ENCODE measurements at regions not wholly inside any gene's neighbourhood (a gene's known extent, or its start where the extent isn't known, plus 50 kb on each side); places are given as distances from the start of the nearest gene placed in this dataset.

GRCh38 chr1:58154256-58154655, 392.3 kb downstream of the OMA1 start:
- no peak for DNase-seq (ENCODE audit: extremely low read depth in 1 of 2, low read depth in 1 of 2)

GRCh38 chr1:58152697-58153096, 393.8 kb downstream of the OMA1 start:
- no peak for DNase-seq (ENCODE audit: extremely low read depth in 1 of 2, low read depth in 1 of 2)

GRCh38 chr1:58149271-58149812, 397.2 kb downstream of the OMA1 start:
- no peak for DNase-seq (ENCODE audit: extremely low read depth in 1 of 2, low read depth in 1 of 2)

- no peak for DNase-seq (ENCODE audit: extremely low read depth in 1 of 2, low read depth in 1 of 2)
Measured at GRCh38 chr1:58144698-58145270, 401.7 kb downstream of the OMA1 start.

- no peak for DNase-seq (ENCODE audit: extremely low read depth in 1 of 2, low read depth in 1 of 2)
Measured at GRCh38 chr1:58143972-58144697, 402.4 kb downstream of the OMA1 start.

GRCh38 chr1:58136387-58136786, 410.1 kb downstream of the OMA1 start:
- no peak for DNase-seq (ENCODE audit: extremely low read depth in 1 of 2, low read depth in 1 of 2)

- DNase-seq (ENCODE audit: extremely low read depth in 1 of 2, low read depth in 1 of 2) = no peak
Measured at GRCh38 chr1:58135821-58136321, 410.7 kb downstream of the OMA1 start.

- DNase-seq (ENCODE audit: extremely low read depth in 1 of 2, low read depth in 1 of 2) = no peak
Measured at GRCh38 chr1:58133562-58133961, 413.0 kb downstream of the OMA1 start.

GRCh38 chr1:58123051-58123450, 423.5 kb downstream of the OMA1 start:
- DNase-seq (ENCODE audit: extremely low read depth in 1 of 2, low read depth in 1 of 2) = no peak

- DNase-seq (ENCODE audit: extremely low read depth in 1 of 2, low read depth in 1 of 2) = no peak
Measured at GRCh38 chr1:58119971-58120370, 426.6 kb downstream of the OMA1 start.

GRCh38 chr1:58116284-58116683, 430.2 kb downstream of the OMA1 start:
- DNase-seq (ENCODE audit: extremely low read depth in 1 of 2, low read depth in 1 of 2) = no peak

GRCh38 chr1:58109646-58110200, 436.8 kb downstream of the OMA1 start:
- DNase-seq (ENCODE audit: extremely low read depth in 1 of 2, low read depth in 1 of 2) = no peak

- DNase-seq (ENCODE audit: extremely low read depth in 1 of 2, low read depth in 1 of 2) = no peak
Measured at GRCh38 chr1:58108783-58109182, 437.7 kb downstream of the OMA1 start.

- no peak for DNase-seq (ENCODE audit: extremely low read depth in 1 of 2, low read depth in 1 of 2)
Measured at GRCh38 chr1:58107943-58108342, 438.6 kb downstream of the OMA1 start.

GRCh38 chr1:58104960-58105359, 441.6 kb downstream of the OMA1 start:
- no peak for DNase-seq (ENCODE audit: extremely low read depth in 1 of 2, low read depth in 1 of 2)

- DNase-seq (ENCODE audit: extremely low read depth in 1 of 2, low read depth in 1 of 2) = no peak
Measured at GRCh38 chr1:58096714-58097113, 449.8 kb downstream of the OMA1 start.

- DNase-seq (ENCODE audit: extremely low read depth in 1 of 2, low read depth in 1 of 2) = no peak
Measured at GRCh38 chr1:58095183-58095582, 451.3 kb downstream of the OMA1 start.

GRCh38 chr1:58094221-58094620, 452.3 kb downstream of the OMA1 start:
- DNase-seq (ENCODE audit: extremely low read depth in 1 of 2, low read depth in 1 of 2) = no peak

GRCh38 chr1:58090640-58091039, 455.9 kb downstream of the OMA1 start:
- DNase-seq (ENCODE audit: extremely low read depth in 1 of 2, low read depth in 1 of 2) = no peak

- DNase-seq (ENCODE audit: extremely low read depth in 1 of 2, low read depth in 1 of 2) = no peak
Measured at GRCh38 chr1:58089898-58090534, 456.5 kb downstream of the OMA1 start.

GRCh38 chr1:58084266-58084665, 462.3 kb downstream of the OMA1 start:
- DNase-seq (ENCODE audit: extremely low read depth in 1 of 2, low read depth in 1 of 2) = no peak

- no peak for DNase-seq (ENCODE audit: extremely low read depth in 1 of 2, low read depth in 1 of 2)
Measured at GRCh38 chr1:58082596-58082995, 463.9 kb downstream of the OMA1 start.
